H1 (cell line): ENCODE measurements at regions not wholly inside any gene's neighbourhood (a gene's known extent, or its start where the extent isn't known, plus 50 kb on each side); places are given as distances from the start of the nearest gene placed in this dataset.
A peak's percentile ranks its signal among the peaks of the same experiment; 100 is the strongest.

Experiments used
- CTCF ChIA-PET: fragments of 300-600 bp; sonication (Branson Sonifier 250); formaldehyde crosslinking; loops from one replicate; lab custom pipeline; 2021; ENCODE audit not compliant: partially characterized antibody; lab: Charles Lee
- POLR2A ChIA-PET: fragments of 300-600 bp; sonication (Branson Sonifier 250); formaldehyde crosslinking; loops from one replicate; lab custom pipeline; 2021; ENCODE audit warnings: inconsistent platforms; ENCODE audit not compliant: partially characterized antibody; lab: Charles Lee
- DNase-seq, 2 experiments: peaks; one replicate each; pipeline versions ENCODE4 v3.0.0 to v3.0.0-alpha.2; 2010 to 2022; ENCODE audit warnings: low spot score in 2 of 2, low read depth in 1 of 2, mixed read lengths in 1 of 2
- FAIRE-seq: peaks from 2 replicates; lab custom pipeline; 2011; peaks lifted over from hg19 to GRCh38; lab: Jason Lieb, UNC
- H2AFZ ChIP-seq: 2 replicates; pipeline ENCODE4 v1.8.1; 2012; ENCODE audit warnings: low read length, inconsistent platforms
- H2AK5ac ChIP-seq: 2 replicates; pipeline ENCODE4 v1.6.1; 2013; ENCODE audit warnings: low read depth, low read length
- H2BK120ac ChIP-seq: replicated peaks from 2 replicates; pipeline ENCODE3; 2013; ENCODE audit warnings: low read depth, low read length, inconsistent platforms
- H2BK12ac ChIP-seq: 2 replicates; pipeline ENCODE4 v1.6.1; 2013; ENCODE audit warnings: low read depth, low read length
- H2BK15ac ChIP-seq: 2 replicates; pipeline ENCODE4 v1.6.1; 2013; ENCODE audit warnings: low read length
- H2BK20ac ChIP-seq: 2 replicates; pipeline ENCODE4 v1.6.1; 2013; ENCODE audit warnings: low read length
- H2BK5ac ChIP-seq: 2 replicates; pipeline ENCODE4 v1.6.1; 2013; ENCODE audit warnings: low read depth, low read length
- H3K14ac ChIP-seq: 2 replicates; pipeline ENCODE4 v1.6.1; 2013; ENCODE audit warnings: inconsistent platforms; ENCODE audit not compliant: insufficient read length
- H3K18ac ChIP-seq: 2 replicates; pipeline ENCODE4 v1.6.1; 2013; ENCODE audit warnings: low read length; ENCODE audit errors: extremely low read depth
- H3K23ac ChIP-seq: 2 replicates; pipeline ENCODE4 v1.6.1; 2013; ENCODE audit warnings: inconsistent platforms; ENCODE audit not compliant: insufficient read length
- H3K23me2 ChIP-seq: 2 replicates; pipeline ENCODE4 v1.6.1; 2013; ENCODE audit warnings: low read depth, low read length
- H3K27ac ChIP-seq: 2 replicates; pipeline ENCODE4 v1.6.1; 2011; ENCODE audit warnings: low read depth, low read length, inconsistent platforms
- H3K27me3 ChIP-seq, 4 experiments: replicated peaks in 1 of 4; 1 replicate in 1 of 4; 2 replicates in 3 of 4; pipeline versions ENCODE4 v1.6.1 to v1.8.1; 2011 to 2013; ENCODE audit warnings: low read length in 3 of 4, mild to moderate bottlenecking in 3 of 4, inconsistent platforms in 2 of 4, mixed read lengths in 2 of 4, moderate library complexity in 1 of 4; ENCODE audit not compliant: control insufficient read depth in 3 of 4, insufficient read depth in 3 of 4; ENCODE audit errors: extremely low read depth in 1 of 4
- H3K36me3 ChIP-seq, 4 experiments: 2 replicates each; pipeline versions ENCODE4 v1.6.1 to v1.8.1; 2011 to 2013; ENCODE audit warnings: mild to moderate bottlenecking in 4 of 4, low read length in 3 of 4, moderate library complexity in 2 of 4, control low read depth in 1 of 4, inconsistent platforms in 1 of 4; ENCODE audit not compliant: insufficient read depth in 4 of 4, control insufficient read depth in 2 of 4
- H3K4ac ChIP-seq: replicated peaks from 2 replicates; pipeline ENCODE3; 2013; ENCODE audit warnings: low read length, low read depth, mixed read lengths, inconsistent platforms; ENCODE audit not compliant: insufficient read length
- H3K4me1 ChIP-seq, 4 experiments: replicated peaks in 1 of 4; 1 replicate in 1 of 4; 2 replicates in 3 of 4; pipeline versions ENCODE4 v1.6.1 to v1.8.1; 2011 to 2013; ENCODE audit warnings: low read length in 3 of 4, inconsistent platforms in 2 of 4, mixed read lengths in 1 of 4; ENCODE audit not compliant: insufficient read depth in 4 of 4, control insufficient read depth in 3 of 4
- H3K4me2 ChIP-seq, 2 experiments: 2 replicates each; pipeline versions ENCODE4 v1.6.1 to v1.8.1; 2011 to 2013; ENCODE audit warnings: low read depth in 2 of 2, low read length in 2 of 2, control low read depth in 1 of 2, inconsistent platforms in 1 of 2, mild to moderate bottlenecking in 1 of 2; ENCODE audit not compliant: insufficient read depth in 1 of 2
- H3K4me3 ChIP-seq, 4 experiments: fragments of 200-600, 300-600 bp in 1 of 4; sonication (generic), shearing (Covaris generic), sonication (Bioruptor Twin) in 1 of 4; 2 replicates each; pipeline versions ENCODE4 v1.5.1 to v1.8.1; 2011 to 2016; ENCODE audit warnings: low read length in 4 of 4, low read depth in 3 of 4, control low read depth in 2 of 4, inconsistent platforms in 2 of 4, mild to moderate bottlenecking in 2 of 4, mixed read lengths in 1 of 4, moderate library complexity in 1 of 4; ENCODE audit not compliant: insufficient read depth in 2 of 4; ENCODE audit errors: extremely low read depth in 1 of 4
- H3K56ac ChIP-seq: replicated peaks from 2 replicates; pipeline ENCODE3; 2013; ENCODE audit warnings: low read depth, mild to moderate bottlenecking, mixed read lengths, low read length, inconsistent platforms; ENCODE audit not compliant: insufficient read length
- H3K79me1 ChIP-seq: 2 replicates; pipeline ENCODE4 v1.6.1; 2013; ENCODE audit warnings: low read depth, low read length, control low read depth
- H3K79me2 ChIP-seq, 2 experiments: 2 replicates each; pipeline versions ENCODE4 v1.6.1 to v1.8.1; 2012 to 2013; ENCODE audit warnings: low read length in 2 of 2, mild to moderate bottlenecking in 2 of 2, inconsistent platforms in 1 of 2; ENCODE audit not compliant: insufficient read depth in 2 of 2, control insufficient read depth in 1 of 2
- H3K9ac ChIP-seq, 4 experiments: replicated peaks in 1 of 4; 1 replicate in 1 of 4; 2 replicates in 3 of 4; pipeline versions ENCODE4 v1.6.1 to v1.8.1; 2011 to 2013; ENCODE audit warnings: low read depth in 3 of 4, low read length in 3 of 4, control low read depth in 2 of 4, mild to moderate bottlenecking in 2 of 4, moderate library complexity in 2 of 4, inconsistent platforms in 1 of 4; ENCODE audit errors: extremely low read depth in 1 of 4
- H3K9me3 ChIP-seq, 2 experiments: 2 replicates each; pipeline versions ENCODE4 v1.6.1 to v1.8.1; 2012 to 2013; ENCODE audit warnings: mild to moderate bottlenecking in 2 of 2, moderate library complexity in 2 of 2, control low read depth in 1 of 2, inconsistent platforms in 1 of 2, low read depth in 1 of 2, low read length in 1 of 2, mixed read lengths in 1 of 2; ENCODE audit not compliant: insufficient read depth in 2 of 2
- H4K20me1 ChIP-seq, 2 experiments: replicated peaks in 1 of 2; 2 replicates each; pipeline versions ENCODE3 to v1.8.1; 2011 to 2013; ENCODE audit warnings: inconsistent platforms in 2 of 2, low read length in 2 of 2, mild to moderate bottlenecking in 1 of 2; ENCODE audit not compliant: insufficient read depth in 2 of 2, control insufficient read depth in 1 of 2
- H4K5ac ChIP-seq: 2 replicates; pipeline ENCODE4 v1.6.1; 2013; ENCODE audit warnings: low read length, low read depth, mixed read lengths, inconsistent platforms; ENCODE audit not compliant: insufficient read length
- H4K8ac ChIP-seq: 2 replicates; pipeline ENCODE4 v1.8.0; 2013; ENCODE audit warnings: mild to moderate bottlenecking, moderate library complexity, low read length, inconsistent platforms; ENCODE audit not compliant: insufficient read depth; ENCODE audit errors: extremely low read depth
- H4K91ac ChIP-seq: replicated peaks from 2 replicates; pipeline ENCODE3; 2013; ENCODE audit warnings: low read length, mixed read lengths, inconsistent platforms; ENCODE audit not compliant: insufficient read length
- BACH1 ChIP-seq: IDR thresholded peaks from 2 replicates; pipeline ENCODE4 v1.6.1; 2012; ENCODE audit warnings: low read length, improper control_type of control experiment
- CHD2 ChIP-seq: IDR thresholded peaks from 2 replicates; pipeline ENCODE4 v1.6.1; 2012; ENCODE audit warnings: low read length, improper control_type of control experiment
- GTF2F1 ChIP-seq: IDR thresholded peaks from 2 replicates; pipeline ENCODE4 v1.6.1; 2012; ENCODE audit warnings: low read depth, low read length, improper control_type of control experiment, borderline replicate concordance
- HDAC2 ChIP-seq, 2 experiments: fragments of 300-600 bp in 1 of 2; sonication (generic) in 1 of 2; IDR thresholded peaks; 2 replicates each; pipeline ENCODE4 v1.6.1; 2011 to 2012; ENCODE audit warnings: low read depth in 2 of 2, low read length in 2 of 2, mild to moderate bottlenecking in 2 of 2, moderate library complexity in 2 of 2, borderline replicate concordance in 1 of 2, inconsistent platforms in 1 of 2
- JUND ChIP-seq: IDR thresholded peaks from 2 replicates; pipeline ENCODE4 v1.6.1; 2011; ENCODE audit warnings: mild to moderate bottlenecking, improper control_type of control experiment, low read length
- POLR2A ChIP-seq, 2 experiments: IDR thresholded peaks; 1 replicate in 1 of 2; 2 replicates in 1 of 2; pipeline ENCODE4 v1.6.1; 2011; ENCODE audit warnings: low read depth in 2 of 2, low read length in 2 of 2, mild to moderate bottlenecking in 2 of 2; ENCODE audit errors: control extremely low read depth in 1 of 2
- RAD21 ChIP-seq, 2 experiments: IDR thresholded peaks in 1 of 2; conservative IDR thresholded peaks in 1 of 2; 2 replicates each; pipeline ENCODE4 v1.6.1; 2011; ENCODE audit warnings: low read depth in 2 of 2, low read length in 2 of 2, improper control_type of control experiment in 1 of 2, inconsistent platforms in 1 of 2, mild to moderate bottlenecking in 1 of 2, moderate library complexity in 1 of 2
- RNF2 ChIP-seq: fragments of 200-900, 300-1000 bp; sonication (generic); IDR thresholded peaks from 2 replicates; pipeline ENCODE4 v1.7.1; 2016; ENCODE audit warnings: borderline replicate concordance, low read depth, mild to moderate bottlenecking, antibody characterized with exemption, low read length; ENCODE audit not compliant: poor library complexity, severe bottlenecking; ENCODE audit errors: missing control alignments
- RXRA ChIP-seq: IDR thresholded peaks from 2 replicates; pipeline ENCODE4 v1.6.1; 2011; ENCODE audit warnings: low read depth, mild to moderate bottlenecking, low read length, moderate library complexity; ENCODE audit not compliant: insufficient read depth
- SIRT6 ChIP-seq: IDR thresholded peaks from one replicate; pipeline ENCODE4 v1.7.1; 2012; ENCODE audit warnings: low read length, inconsistent platforms
- SP4 ChIP-seq: IDR thresholded peaks from 2 replicates; pipeline ENCODE4 v1.6.1; 2012; ENCODE audit warnings: low read length, inconsistent platforms
- SRF ChIP-seq: IDR thresholded peaks from 2 replicates; pipeline ENCODE4 v1.6.1; 2011; ENCODE audit warnings: mild to moderate bottlenecking, low read depth, low read length, moderate library complexity
- TEAD4 ChIP-seq: IDR thresholded peaks from 2 replicates; pipeline ENCODE4 v1.6.1; 2012; ENCODE audit warnings: low read depth, low read length, inconsistent platforms, mixed read lengths
- WGBS, 2 experiments: shearing (Covaris generic) in 1 of 2; methylation state at CpG; one replicate each; pipeline versions ENCODE4 v1.1.6 to v1.1.7; 2013 to 2015; ENCODE audit warnings: low lambda C conversion rate in 2 of 2, mixed read lengths in 2 of 2, inconsistent platforms in 1 of 2, low coverage in 1 of 2, missing lambda C conversion rate in 1 of 2; ENCODE audit not compliant: insufficient replicate concordance in 2 of 2, insufficient coverage in 1 of 2, insufficient read length in 1 of 2; ENCODE audit errors: extremely low coverage in 1 of 2, missing lambda C conversion rate in 1 of 2; 5-methylcytosine and 5-hydroxymethylcytosine counted together

DNA sequence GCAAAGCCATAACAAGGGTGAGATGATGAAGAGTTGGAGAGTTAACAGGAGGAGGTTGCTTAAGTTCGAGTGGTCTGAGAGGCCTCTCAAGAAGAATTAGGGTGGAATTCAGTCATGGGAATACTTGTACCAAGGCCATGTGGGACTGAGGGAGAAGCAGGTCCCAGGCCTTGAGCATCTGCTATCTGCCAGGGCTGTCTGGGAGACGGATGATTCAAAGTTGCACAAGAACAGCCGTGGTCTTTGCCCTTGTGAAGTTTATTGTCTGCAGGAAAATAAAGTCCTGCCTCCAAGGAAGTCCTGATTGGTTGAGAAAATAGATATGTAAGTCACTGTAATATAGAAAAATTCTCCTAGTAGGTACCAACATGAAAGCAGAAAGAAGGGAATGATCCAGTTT, 178.8 kb upstream of the RFC3 start:
- Histone ChIP-seq H3K27ac (no peak overlapping the region), H2BK20ac (peak overlapping the region; percentile 81; the same call in 1 of the 2 replicates), H3K9me3 (no peaks in the 10 kb centered on the region), H3K14ac (no peak overlapping the region), H3K4me2 (0 out of 4 replicates have a peak overlapping the region, but pooled peaks of 1 of the 2 experiments have one; percentile 17), H3K56ac (no peak overlapping the region), H3K36me3 (no peaks in the 10 kb centered on the region), H2BK5ac (peak overlapping the region; percentile 69; the same call in 1 of the 2 replicates), H3K18ac (no peak overlapping the region), H3K79me1 (no peaks in the 10 kb centered on the region), H4K5ac (no peak overlapping the region), H3K23ac (no peak overlapping the region), H2BK120ac (peak overlapping the region; percentile 76), H3K27me3 (no peaks in the 10 kb centered on the region), H3K9ac (no peak overlapping the region), H2BK15ac (no peak overlapping the region), H4K20me1 (no peaks in the 10 kb centered on the region), H2BK12ac (peak overlapping the region; percentile 94; the same call in 1 of the 2 replicates), H3K79me2 (no peaks in the 10 kb centered on the region), H3K23me2 (no peaks in the 10 kb centered on the region), H3K4me1 (peaks cover 5 to 19% (median 11%) of the 10 kb centered on the region in 4 experiments; a peak in 4 of 7 replicates), H4K8ac (no peak overlapping the region), H3K4ac (no peak overlapping the region), H3K4me3 (no peak overlapping the region), H2AK5ac (no peak overlapping the region), H4K91ac (peak overlapping the region; percentile 63), H2AFZ (no peak overlapping the region)
- CTCF ChIA-PET = interaction anchor here (1.5 kb wide), 1 partner anchor 17 kb away, joined by 4 read pairs; no protein-coding TSS in a partner anchor
- no peak for DNase-seq
- TF ChIP-seq RNF2 = no peak
- TF ChIP-seq SIRT6 = no peak
- TF ChIP-seq CHD2 = no peak
- no peak for TF ChIP-seq RAD21 (IDR thresholded peaks at IDR 0.05 in 1 of 2, conservative IDR thresholded peaks at IDR 0.05 in 1 of 2; ENCODE audit: low read depth in 2 of 2, low read length in 2 of 2)
- no peak for TF ChIP-seq HDAC2 (IDR thresholded peaks at IDR 0.05; ENCODE audit: borderline replicate concordance in 1 of 2, low read depth in 2 of 2, low read length in 2 of 2)
- no peak for TF ChIP-seq SP4
- no peak for TF ChIP-seq SRF
- TF ChIP-seq RXRA = no peak
- TF ChIP-seq GTF2F1 = no peak
- TF ChIP-seq BACH1 = no peak
- TF ChIP-seq POLR2A (IDR thresholded peaks at IDR 0.05; ENCODE audit: control extremely low read depth in 1 of 2, low read depth in 2 of 2, low read length in 2 of 2) = no peak
- no peak for TF ChIP-seq TEAD4
- no peak for TF ChIP-seq JUND
- POLR2A ChIA-PET = no interaction called here
- 91% methylated on average over 3 of the region's 3 CpGs; no CpG with 5 or more reads in 1 of the 2 experiments for WGBS, 2 experiments
- no peak for FAIRE-seq
